B cell (primary cell): ENCODE measurements at regions not wholly inside any gene's neighbourhood (a gene's known extent, or its start where the extent isn't known, plus 50 kb on each side); places are given as distances from the start of the nearest gene placed in this dataset.

Source experiments
- ATAC-seq: fragments of 200-7000 bp; cut with Tn5 transposase; one replicate; pipeline ENCODE4 v1.10.0; 2021; ENCODE audit warnings: low read depth, mild to moderate bottlenecking, moderate number of reproducible peaks, moderate library complexity
- CTCF ChIA-PET: fragments of 350-600 bp; sonication (Branson Sonifier 250); formaldehyde crosslinking; loops from one replicate; lab custom pipeline; 2021; ENCODE audit warnings: antibody characterized with exemption, inconsistent platforms; lab: Charles Lee
- POLR2A ChIA-PET: fragments of 350-600 bp; sonication (Branson Sonifier 250); formaldehyde crosslinking; loops from one replicate; lab custom pipeline; 2021; ENCODE audit warnings: antibody characterized with exemption; lab: Charles Lee
- DNase-seq: peaks from one replicate; pipeline ENCODE4 v3.0.0; 2013
- H2AFZ ChIP-seq: 2 replicates; pipeline ENCODE4 v1.6.1; 2012; ENCODE audit warnings: mild to moderate bottlenecking, low read depth, low read length; ENCODE audit not compliant: insufficient read depth, poor library complexity, severe bottlenecking
- H3K27ac ChIP-seq, 2 donors: 1 replicate in 1 of 2; 2 replicates in 1 of 2; pipeline ENCODE4 v1.5.1; 2012 to 2013; ENCODE audit warnings: low read length in 2 of 2, mild to moderate bottlenecking in 2 of 2, moderate library complexity in 1 of 2
- H3K27me3 ChIP-seq, 4 experiments: fragments of 200-600 bp in 1 of 4; sonication (generic) in 1 of 4; replicated peaks in 1 of 4; 1 replicate in 2 of 4; 2 replicates in 2 of 4; pipeline versions ENCODE4 v1.6.1 to v1.7.0; 2013 to 2016; ENCODE audit warnings: low read length in 3 of 4, mild to moderate bottlenecking in 2 of 4, mixed read lengths in 1 of 4, moderate library complexity in 1 of 4; ENCODE audit not compliant: insufficient read depth in 4 of 4, control insufficient read depth in 3 of 4; ENCODE audit errors: control extremely low read depth in 1 of 4
- H3K36me3 ChIP-seq, 2 experiments: replicated peaks in 1 of 2; 1 replicate in 1 of 2; 2 replicates in 1 of 2; pipeline versions ENCODE4 v1.6.1 to v1.7.1; 2013; ENCODE audit warnings: low read length in 1 of 2; ENCODE audit not compliant: insufficient read depth in 2 of 2, control insufficient read depth in 1 of 2; ENCODE audit errors: control extremely low read depth in 1 of 2, extremely low read depth in 1 of 2
- H3K4me1 ChIP-seq, 2 donors: fragments of 200-600 bp in 1 of 2; sonication (generic) in 1 of 2; 1 replicate in 1 of 2; 2 replicates in 1 of 2; pipeline versions ENCODE4 v1.5.1 to v1.6.1; 2013 to 2017; ENCODE audit warnings: low read length in 2 of 2; ENCODE audit not compliant: control insufficient read depth in 2 of 2, insufficient read depth in 2 of 2
- H3K4me2 ChIP-seq: replicated peaks from 2 replicates; pipeline ENCODE3; 2012; ENCODE audit warnings: mild to moderate bottlenecking, low read depth, low read length; ENCODE audit not compliant: poor library complexity, severe bottlenecking
- H3K4me3 ChIP-seq, 5 experiments: fragments of 200-600 bp in 1 of 5; sonication (generic) in 1 of 5; 1 replicate in 3 of 5; 2 replicates in 2 of 5; pipeline versions ENCODE4 v1.5.1 to v1.7.0; 2011 to 2016; ENCODE audit warnings: low read length in 4 of 5, mild to moderate bottlenecking in 4 of 5, low read depth in 2 of 5, control low read depth in 1 of 5, moderate library complexity in 1 of 5; ENCODE audit not compliant: insufficient read depth in 1 of 5; ENCODE audit errors: control extremely low read depth in 1 of 5, extremely low read depth in 1 of 5
- H3K79me2 ChIP-seq: fragments of 200-600 bp; sonication (generic); one replicate; pipeline ENCODE4 v1.6.0; 2016; ENCODE audit warnings: low read length; ENCODE audit not compliant: control insufficient read depth, insufficient read depth
- H3K9ac ChIP-seq: fragments of 200-600 bp; sonication (generic); 2 replicates; pipeline ENCODE4 v1.6.1; 2017; ENCODE audit warnings: mild to moderate bottlenecking, low read length, moderate library complexity
- H3K9me3 ChIP-seq, 3 donors: one replicate each; pipeline versions ENCODE4 v1.6.1 to v1.7.1; 2013; ENCODE audit warnings: low read length in 2 of 3; ENCODE audit not compliant: control insufficient read depth in 2 of 3, insufficient read depth in 1 of 3; ENCODE audit errors: control extremely low read depth in 1 of 3
- H4K20me1 ChIP-seq: 2 replicates; pipeline ENCODE4 v1.6.0; 2012; ENCODE audit warnings: mild to moderate bottlenecking, low read length; ENCODE audit not compliant: insufficient read depth, control insufficient read depth, poor library complexity, severe bottlenecking
- H3K27ac Mint-ChIP-seq: one replicate; pipeline ENCODE4 v1.8.0; 2021; ENCODE audit warnings: mixed read lengths
- H3K27me3 Mint-ChIP-seq: one replicate; pipeline ENCODE4 v1.8.0; 2021; ENCODE audit warnings: mixed read lengths
- H3K4me1 Mint-ChIP-seq: one replicate; pipeline ENCODE4 v1.8.0; 2021; ENCODE audit warnings: mixed read lengths
- H3K4me3 Mint-ChIP-seq: one replicate; pipeline ENCODE4 v1.8.0; 2021; ENCODE audit warnings: mixed read lengths
- H3K9me3 Mint-ChIP-seq: one replicate; pipeline ENCODE4 v1.8.0; 2022; ENCODE audit warnings: mixed read lengths; ENCODE audit not compliant: insufficient read depth
- CTCF ChIP-seq: fragments of 200-600 bp; IDR thresholded peaks from one replicate; pipeline ENCODE4 v1.8.0; 2022; ENCODE audit warnings: antibody characterized with exemption, mild to moderate bottlenecking
- EZH2 ChIP-seq: IDR thresholded peaks from 2 replicates; pipeline ENCODE4 v1.6.1; 2012; ENCODE audit warnings: borderline replicate concordance, low read depth, mild to moderate bottlenecking, moderate library complexity, low read length; ENCODE audit not compliant: insufficient read depth, poor library complexity, severe bottlenecking
- WGBS: methylation state at CpG from one replicate; pipeline ENCODE4 v1.1.5; 2013; ENCODE audit warnings: missing lambda C conversion rate; ENCODE audit not compliant: insufficient coverage; 5-methylcytosine and 5-hydroxymethylcytosine counted together
- intact Hi-C: fragments of 100-400 bp; cut with micrococcal nuclease; formaldehyde crosslinking; loops from one replicate; pipeline ENCODE4 v1.10.0; 2022

DNA sequence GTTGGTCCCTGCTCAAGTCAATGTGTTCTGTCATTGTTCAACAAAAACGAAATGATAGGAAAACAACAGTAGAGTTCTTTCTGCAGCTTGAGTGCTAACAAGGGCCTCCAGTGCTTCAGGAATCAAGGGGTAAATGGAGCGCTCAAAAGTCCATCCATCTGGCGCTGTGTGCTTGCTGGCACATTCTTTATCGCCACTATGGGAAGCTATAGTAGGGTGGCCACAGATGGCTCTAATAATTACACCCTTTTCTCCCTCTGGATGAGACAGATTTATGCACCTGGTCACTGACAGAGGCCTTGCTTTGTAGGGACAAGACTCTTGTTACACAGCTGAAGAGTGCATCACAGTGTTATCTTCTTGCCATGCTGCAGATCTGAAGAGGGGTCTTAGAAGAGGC lies 136.0 kb downstream of the GDAP2 start:
- H3K79me2 ChIP-seq: no peaks in the 10 kb centered on the region
- no peaks in the 10 kb centered on the region for H3K4me1 ChIP-seq
- ATAC-seq (no peak), DNase-seq (no peak)
- no peak overlapping the region for H3K27ac Mint-ChIP-seq
- CTCF ChIA-PET: interaction anchor here (1.6 kb wide), 1 partner anchor 39 kb away, joined by 5 read pairs; no protein-coding TSS in a partner anchor
- H3K27me3 Mint-ChIP-seq: peaks cover 15% of the 10 kb centered on the region
- no peak overlapping the region for H3K9ac ChIP-seq
- intact Hi-C loops: no loop called here
- no peaks in the 10 kb centered on the region for H3K4me1 Mint-ChIP-seq
- H2AFZ ChIP-seq: no peak overlapping the region
- no peak overlapping the region for H3K4me2 ChIP-seq
- no peak overlapping the region for H3K27ac ChIP-seq
- no peak overlapping the region for H3K4me3 Mint-ChIP-seq
- H3K27me3 ChIP-seq: peaks cover 0 to 6% (median 1%) of the 10 kb centered on the region in 4 experiments
- 96% methylated on average over 3 of the region's 4 CpGs for WGBS
- H3K36me3 ChIP-seq: no peaks in the 10 kb centered on the region
- TF ChIP-seq CTCF (no peak), EZH2 (no peak)
- no peaks in the 10 kb centered on the region for H3K9me3 ChIP-seq
- H4K20me1 ChIP-seq: no peaks in the 10 kb centered on the region
- POLR2A ChIA-PET: no interaction called here
- H3K4me3 ChIP-seq: no peak overlapping the region
- H3K9me3 Mint-ChIP-seq: no peaks in the 10 kb centered on the region

DNA sequence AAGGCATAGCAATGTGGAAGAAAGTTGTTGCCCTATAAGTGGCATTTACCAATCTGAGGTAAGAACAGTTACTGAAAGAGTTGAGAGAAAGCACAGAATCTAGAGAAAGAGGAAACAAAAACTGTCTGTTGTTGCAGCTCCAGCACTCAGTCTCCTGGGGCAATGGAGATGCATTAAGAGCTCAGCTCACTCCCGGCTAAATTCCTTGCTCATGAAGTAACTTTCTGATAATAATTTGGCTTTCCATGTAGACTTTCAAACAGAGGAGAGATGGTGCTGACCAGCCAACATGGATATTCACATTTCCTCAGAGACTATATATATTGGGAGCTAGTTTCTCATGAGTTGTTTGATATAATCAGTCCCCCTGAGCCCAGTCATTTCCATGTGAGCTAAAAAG lies 135.3 kb downstream of the GDAP2 start:
- no peaks in the 10 kb centered on the region for H3K9me3 Mint-ChIP-seq
- H3K27ac Mint-ChIP-seq: no peak overlapping the region
- H3K4me1 Mint-ChIP-seq: no peaks in the 10 kb centered on the region
- no peaks in the 10 kb centered on the region for H3K9me3 ChIP-seq
- H3K4me3 ChIP-seq: no peak overlapping the region
- H3K27ac ChIP-seq: no peak overlapping the region
- H3K4me3 Mint-ChIP-seq: no peak overlapping the region
- H3K79me2 ChIP-seq: no peaks in the 10 kb centered on the region
- no peaks in the 10 kb centered on the region for H3K4me1 ChIP-seq
- CTCF ChIA-PET: interaction anchor here (1.1 kb wide), 1 partner anchor 36 kb away, joined by 3 read pairs; no protein-coding TSS in a partner anchor
- H3K4me2 ChIP-seq: no peak overlapping the region
- intact Hi-C loops: no loop called here
- H3K27me3 ChIP-seq: peaks cover 0 to 6% (median 1%) of the 10 kb centered on the region in 4 experiments
- POLR2A ChIA-PET: no interaction called here
- DNase-seq: no peak
- H3K36me3 ChIP-seq: no peaks in the 10 kb centered on the region
- H2AFZ ChIP-seq: no peak overlapping the region
- no peak overlapping the region for H3K9ac ChIP-seq
- WGBS: 100% methylated on average over 1 of the region's 1 CpG
- H3K27me3 Mint-ChIP-seq: peaks cover 17% of the 10 kb centered on the region
- H4K20me1 ChIP-seq: no peaks in the 10 kb centered on the region
- TF ChIP-seq CTCF: no peak
- TF ChIP-seq EZH2: no peak
- no peak for ATAC-seq
